ENCODE measurements at regions not wholly inside any gene's neighbourhood (a gene's known extent, or its start where the extent isn't known, plus 50 kb on each side); places are given as distances from the start of the nearest gene placed in this dataset.

- H3K9me2 ChIP-seq (ENCODE audit: insufficient read depth, low read length) = no peaks in the 10 kb centered on the region
- no peaks in the 10 kb centered on the region for H3K36me3 ChIP-seq (ENCODE audit: insufficient read depth, low read length)
- H3K27me3 ChIP-seq (ENCODE audit: insufficient read depth, low read depth, low read length) = no peaks in the 10 kb centered on the region
- H3F3A ChIP-seq (ENCODE audit: insufficient read depth, low read length, poor library complexity, severe bottlenecking) = no peaks in the 10 kb centered on the region
- H3K79me2 ChIP-seq (replicated peaks; ENCODE audit: insufficient read depth, low read length) = no peaks in the 10 kb centered on the region
- no peak overlapping the region for H2AFZ ChIP-seq (ENCODE audit: low read depth, low read length)
- no peaks in the 10 kb centered on the region for H3K9me3 ChIP-seq (ENCODE audit: low read length)
- no peaks in the 10 kb centered on the region for H4K20me1 ChIP-seq (ENCODE audit: insufficient read depth)
- H3K27ac ChIP-seq (ENCODE audit: low read length) = no peak overlapping the region
- TF ChIP-seq EP300 (conservative IDR thresholded peaks at IDR 0.05; ENCODE audit: poor library complexity, severe bottlenecking) = no peak
- TF ChIP-seq REST (IDR thresholded peaks at IDR 0.05; ENCODE audit: borderline replicate concordance) = peak; percentile 63
- no peak overlapping the region for H3K4me3 ChIP-seq (ENCODE audit: low read length)
- no peak overlapping the region for H3K4me2 ChIP-seq (ENCODE audit: low read length)
- no peak overlapping the region for H3K9ac ChIP-seq (ENCODE audit: low read length)
Measured at GRCh38 chr6:155670655-155671054, 215.0 kb upstream of the NOX3 start.

DNA sequence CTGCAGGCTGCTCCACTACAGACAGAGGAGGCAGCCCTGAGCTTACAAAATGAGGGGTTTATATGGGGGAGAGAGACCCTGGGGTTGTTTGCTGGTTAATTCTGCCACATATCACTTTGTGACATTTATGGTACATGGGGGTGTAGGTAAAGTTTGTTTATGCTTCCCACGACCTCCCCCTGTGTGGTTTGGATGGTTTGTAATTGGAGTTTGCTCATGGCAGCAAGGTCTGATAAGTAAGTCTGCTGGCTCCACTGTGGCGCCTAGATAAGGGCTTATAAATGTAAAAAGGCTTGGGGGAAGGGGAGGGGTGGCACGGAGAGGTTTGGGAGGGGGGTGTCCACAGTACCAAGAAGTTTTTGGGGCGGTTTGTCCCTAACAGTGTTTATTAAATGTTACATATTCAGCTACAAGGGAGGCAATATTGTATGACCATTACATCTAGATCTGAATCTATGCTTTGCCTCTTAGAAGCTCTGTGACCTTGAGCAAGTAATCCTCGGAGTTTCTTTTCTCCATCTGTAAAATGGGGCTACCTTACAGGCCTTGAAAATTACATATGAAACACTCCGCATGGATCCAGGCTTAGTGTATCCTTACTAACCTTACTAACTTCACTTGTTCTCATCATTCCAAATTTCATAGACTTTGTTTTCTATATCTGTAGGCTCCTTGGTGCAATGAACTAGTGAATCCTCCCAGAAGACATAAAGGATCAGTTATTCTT is 204.8 kb upstream of the NOX3 start:
- Histone ChIP-seq H3K27me3 (ENCODE audit: insufficient read depth, low read depth, low read length) (no peaks in the 10 kb centered on the region), H3K79me2 (replicated peaks; ENCODE audit: insufficient read depth, low read length) (no peaks in the 10 kb centered on the region), H3K9ac (ENCODE audit: low read length) (no peak overlapping the region), H3F3A (ENCODE audit: insufficient read depth, low read length, poor library complexity, severe bottlenecking) (no peaks in the 10 kb centered on the region), H3K9me2 (ENCODE audit: insufficient read depth, low read length) (no peaks in the 10 kb centered on the region), H3K27ac (ENCODE audit: low read length) (no peak overlapping the region), H3K4me2 (ENCODE audit: low read length) (no peak overlapping the region), H3K4me3 (ENCODE audit: low read length) (no peak overlapping the region), H4K20me1 (ENCODE audit: insufficient read depth) (no peaks in the 10 kb centered on the region), H3K36me3 (ENCODE audit: insufficient read depth, low read length) (no peaks in the 10 kb centered on the region), H3K9me3 (ENCODE audit: low read length) (no peaks in the 10 kb centered on the region), H2AFZ (ENCODE audit: low read depth, low read length) (no peak overlapping the region)
- TF ChIP-seq TAF1 (IDR thresholded peaks at IDR 0.05; ENCODE audit: low read depth) (no peak), POLR2AphosphoS5 (IDR thresholded peaks at IDR 0.05) (no peak)

DNA sequence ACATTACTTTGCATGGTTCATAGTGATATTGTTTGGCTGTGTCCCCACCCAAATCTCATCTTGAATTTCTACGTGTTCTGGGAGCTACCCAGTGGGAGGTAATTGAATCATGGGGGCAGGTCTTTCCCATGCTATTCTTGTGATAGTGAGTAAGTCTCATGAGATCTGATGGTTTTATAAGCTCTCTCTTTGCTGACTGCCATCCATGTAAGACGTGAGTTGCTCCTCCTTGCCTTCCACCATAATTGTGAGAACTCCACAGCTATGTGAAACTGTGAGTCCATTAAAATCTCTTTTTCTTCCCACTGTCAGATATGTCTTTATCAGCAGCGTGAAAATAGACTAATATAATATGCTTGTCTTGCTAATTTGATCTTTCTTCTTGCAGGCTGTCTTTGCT is 200.4 kb upstream of the NOX3 start:
- H3K9me2 ChIP-seq (ENCODE audit: insufficient read depth, low read length) = no peaks in the 10 kb centered on the region
- H3K9me3 ChIP-seq (ENCODE audit: low read length) = no peaks in the 10 kb centered on the region
- no peak overlapping the region for H3K9ac ChIP-seq (ENCODE audit: low read length)
- H3F3A ChIP-seq (ENCODE audit: insufficient read depth, low read length, poor library complexity, severe bottlenecking) = no peaks in the 10 kb centered on the region
- H3K79me2 ChIP-seq (replicated peaks; ENCODE audit: insufficient read depth, low read length) = no peaks in the 10 kb centered on the region
- no peaks in the 10 kb centered on the region for H3K36me3 ChIP-seq (ENCODE audit: insufficient read depth, low read length)
- no peaks in the 10 kb centered on the region for H4K20me1 ChIP-seq (ENCODE audit: insufficient read depth)
- no peak overlapping the region for H3K27ac ChIP-seq (ENCODE audit: low read length)
- no peak overlapping the region for H3K4me2 ChIP-seq (ENCODE audit: low read length)
- no peak overlapping the region for H3K4me3 ChIP-seq (ENCODE audit: low read length)
- H3K27me3 ChIP-seq (ENCODE audit: insufficient read depth, low read depth, low read length) = no peaks in the 10 kb centered on the region
- no peak for TF ChIP-seq EZH2 (IDR thresholded peaks at IDR 0.05; ENCODE audit: borderline replicate concordance, insufficient read depth, low read length, poor library complexity, severe bottlenecking)
- TF ChIP-seq POLR2AphosphoS5 (IDR thresholded peaks at IDR 0.05) = no peak
- no peak for TF ChIP-seq MXI1 (conservative IDR thresholded peaks at IDR 0.05; ENCODE audit: poor library complexity, severe bottlenecking)
- TF ChIP-seq TAF1 (IDR thresholded peaks at IDR 0.05; ENCODE audit: low read depth) = no peak
- TF ChIP-seq EP300 (conservative IDR thresholded peaks at IDR 0.05; ENCODE audit: poor library complexity, severe bottlenecking) = no peak
- TF ChIP-seq REST (IDR thresholded peaks at IDR 0.05; ENCODE audit: borderline replicate concordance) = no peak
- TF ChIP-seq SMC3 (conservative IDR thresholded peaks at IDR 0.05; ENCODE audit: poor library complexity) = no peak
- TF ChIP-seq RAD21 (conservative IDR thresholded peaks at IDR 0.05) = no peak
- no peak for TF ChIP-seq CTCF (IDR thresholded peaks at IDR 0.05; ENCODE audit: poor library complexity, severe bottlenecking)
- no peak overlapping the region for H2AFZ ChIP-seq (ENCODE audit: low read depth, low read length)

Measured in neural cell (in vitro differentiated cells).